NB4 (cell line): ENCODE measurements at regions not wholly inside any gene's neighbourhood (a gene's known extent, or its start where the extent isn't known, plus 50 kb on each side); places are given as distances from the start of the nearest gene placed in this dataset.
"Not testable (repeated sequence)": the region's sequence is repeated elsewhere in the genome, so short reads cannot be mapped to it uniquely, and the experiment has no call there.

ENCODE experiments used
- MYC ChIP-seq: IDR thresholded peaks from 2 replicates; pipeline ENCODE4 v1.6.1; 2011; ENCODE audit warnings: low read depth, low read length
- POLR2A ChIP-seq: IDR thresholded peaks from 2 replicates; pipeline ENCODE4 v1.6.1; 2011; ENCODE audit warnings: mild to moderate bottlenecking; ENCODE audit not compliant: insufficient read length; ENCODE audit errors: extremely low read depth
- TF ChIP-seq, protein P1 (sequence below): IDR thresholded peaks from one replicate; pipeline ENCODE4 v1.5.1; 2012; ENCODE audit warnings: low read depth, low read length

DNA sequence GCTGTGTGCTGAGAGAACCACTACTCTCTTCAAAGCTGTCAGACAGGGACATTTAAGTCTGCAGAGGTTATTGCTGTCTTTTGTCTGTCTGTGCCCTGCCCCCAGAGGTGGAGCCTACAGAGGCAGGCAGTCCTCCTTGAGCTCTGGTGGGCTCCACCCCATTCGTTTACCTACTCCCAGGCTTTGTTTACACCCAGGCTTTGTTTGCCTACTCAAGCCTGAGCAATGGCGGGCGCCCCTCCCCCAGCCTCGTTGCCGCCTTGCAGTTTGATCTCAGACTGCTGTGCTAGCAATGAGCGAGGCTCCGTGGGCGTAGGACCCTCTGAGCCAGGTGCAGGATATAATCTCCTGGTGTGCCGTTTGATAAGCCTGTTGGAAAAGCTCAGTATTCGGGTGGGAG lies 386.8 kb upstream of the ZMIZ1 start:
- TF ChIP-seq, protein P1, sequence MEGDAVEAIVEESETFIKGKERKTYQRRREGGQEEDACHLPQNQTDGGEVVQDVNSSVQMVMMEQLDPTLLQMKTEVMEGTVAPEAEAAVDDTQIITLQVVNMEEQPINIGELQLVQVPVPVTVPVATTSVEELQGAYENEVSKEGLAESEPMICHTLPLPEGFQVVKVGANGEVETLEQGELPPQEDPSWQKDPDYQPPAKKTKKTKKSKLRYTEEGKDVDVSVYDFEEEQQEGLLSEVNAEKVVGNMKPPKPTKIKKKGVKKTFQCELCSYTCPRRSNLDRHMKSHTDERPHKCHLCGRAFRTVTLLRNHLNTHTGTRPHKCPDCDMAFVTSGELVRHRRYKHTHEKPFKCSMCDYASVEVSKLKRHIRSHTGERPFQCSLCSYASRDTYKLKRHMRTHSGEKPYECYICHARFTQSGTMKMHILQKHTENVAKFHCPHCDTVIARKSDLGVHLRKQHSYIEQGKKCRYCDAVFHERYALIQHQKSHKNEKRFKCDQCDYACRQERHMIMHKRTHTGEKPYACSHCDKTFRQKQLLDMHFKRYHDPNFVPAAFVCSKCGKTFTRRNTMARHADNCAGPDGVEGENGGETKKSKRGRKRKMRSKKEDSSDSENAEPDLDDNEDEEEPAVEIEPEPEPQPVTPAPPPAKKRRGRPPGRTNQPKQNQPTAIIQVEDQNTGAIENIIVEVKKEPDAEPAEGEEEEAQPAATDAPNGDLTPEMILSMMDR, result not testable (repeated sequence)
- not testable (repeated sequence) for TF ChIP-seq POLR2A, MYC
